Brain microvascular endothelial cell (primary cell): ENCODE measurements at regions not wholly inside any gene's neighbourhood (a gene's known extent, or its start where the extent isn't known, plus 50 kb on each side); places are given as distances from the start of the nearest gene placed in this dataset.

Experiments used
- DNase-seq: peaks from one replicate; pipeline ENCODE4 v3.0.0-alpha.2; 2020
- H3K27ac ChIP-seq: fragments of 250-450 bp; sonication (Bioruptor Pico); 2 replicates; pipeline ENCODE4 v1.5.1; 2020; ENCODE audit warnings: mild to moderate bottlenecking, moderate library complexity
- H3K27me3 ChIP-seq: fragments of 250-450 bp; sonication (Bioruptor Pico); replicated peaks from 2 replicates; pipeline ENCODE4 v1.5.1; 2020; ENCODE audit warnings: mild to moderate bottlenecking
- H3K36me3 ChIP-seq: fragments of 250-450 bp; sonication (Bioruptor Pico); replicated peaks from 2 replicates; pipeline ENCODE4 v1.5.1; 2020; ENCODE audit warnings: mild to moderate bottlenecking
- H3K4me3 ChIP-seq: 2 replicates; pipeline ENCODE4 v1.5.1; 2011; ENCODE audit warnings: low read depth, mild to moderate bottlenecking, control low read depth, low read length, moderate library complexity
- CTCF ChIP-seq: IDR thresholded peaks from 2 replicates; pipeline ENCODE4 v1.5.1; 2011; ENCODE audit warnings: low read depth, mild to moderate bottlenecking, moderate library complexity, low read length, control low read depth, inconsistent platforms; ENCODE audit errors: missing control alignments
- in situ Hi-C: cut with HindIII; loops from 2 replicates; pipeline ENCODE4 v1.10.0; 2017; ENCODE audit warnings: low sequenced_read_pairs, low pct_ligation_motif_present

GRCh38 chr2:30358351-30358750 lies 88.7 kb upstream of the LCLAT1 start:
- Histone ChIP-seq H3K27me3 (no peaks in the 10 kb centered on the region), H3K4me3 (no peak overlapping the region), H3K36me3 (no peaks in the 10 kb centered on the region), H3K27ac (no peak overlapping the region)
- in situ Hi-C loops = no loop called here
- TF ChIP-seq CTCF = no peak
- no peak for DNase-seq

GRCh38 chr2:30358842-30359241 lies 88.2 kb upstream of the LCLAT1 start:
- in situ Hi-C loops = no loop called here
- Histone ChIP-seq H3K4me3 (no peak overlapping the region), H3K27me3 (no peaks in the 10 kb centered on the region), H3K27ac (no peak overlapping the region), H3K36me3 (no peaks in the 10 kb centered on the region)
- no peak for TF ChIP-seq CTCF
- no peak for DNase-seq

- peak; percentile 35 for DNase-seq
- Histone ChIP-seq H3K36me3 (no peaks in the 10 kb centered on the region), H3K27ac (no peak overlapping the region), H3K27me3 (no peaks in the 10 kb centered on the region), H3K4me3 (no peak overlapping the region)
- TF ChIP-seq CTCF = no peak
- in situ Hi-C loops = no loop called here
These were observed 87.3 kb upstream of the LCLAT1 start for GRCh38 chr2:30359644-30360167.

- in situ Hi-C loops = no loop called here
- no peak overlapping the region for H3K27ac ChIP-seq
- no peak overlapping the region for H3K4me3 ChIP-seq
- no peaks in the 10 kb centered on the region for H3K36me3 ChIP-seq
- no peak for TF ChIP-seq CTCF
- DNase-seq = no peak
- no peaks in the 10 kb centered on the region for H3K27me3 ChIP-seq
These were observed 85.2 kb upstream of the LCLAT1 start for GRCh38 chr2:30361751-30362394.

- no peak overlapping the region for H3K27ac ChIP-seq
- no peaks in the 10 kb centered on the region for H3K36me3 ChIP-seq
- DNase-seq = peak; percentile 22
- no peak overlapping the region for H3K4me3 ChIP-seq
- no peak for TF ChIP-seq CTCF
- in situ Hi-C loops = no loop called here
- no peaks in the 10 kb centered on the region for H3K27me3 ChIP-seq
These were observed 84.5 kb upstream of the LCLAT1 start for GRCh38 chr2:30362468-30363081.

- TF ChIP-seq CTCF = no peak
- H3K4me3 ChIP-seq = no peak overlapping the region
These were observed 83.6 kb upstream of the LCLAT1 start for GRCh38 chr2:30363406-30363805.

More at GRCh38 chr2:30363406-30363805, 83.6 kb upstream of the LCLAT1 start:
- Histone ChIP-seq H3K36me3 (no peaks in the 10 kb centered on the region), H3K27me3 (no peaks in the 10 kb centered on the region), H3K27ac (no peak overlapping the region)
- DNase-seq = no peak
- in situ Hi-C loops = no loop called here
